Fibroblast of skin of scalp (primary cell): ENCODE measurements at regions not wholly inside any gene's neighbourhood (a gene's known extent, or its start where the extent isn't known, plus 50 kb on each side); places are given as distances from the start of the nearest gene placed in this dataset.
"Not testable (repeated sequence)": the region's sequence is repeated elsewhere in the genome, so short reads cannot be mapped to it uniquely, and the experiment has no call there.

Experiments
- DNase-seq: peaks from one replicate; pipeline ENCODE4 v3.0.0-alpha.2; 2013

DNA sequence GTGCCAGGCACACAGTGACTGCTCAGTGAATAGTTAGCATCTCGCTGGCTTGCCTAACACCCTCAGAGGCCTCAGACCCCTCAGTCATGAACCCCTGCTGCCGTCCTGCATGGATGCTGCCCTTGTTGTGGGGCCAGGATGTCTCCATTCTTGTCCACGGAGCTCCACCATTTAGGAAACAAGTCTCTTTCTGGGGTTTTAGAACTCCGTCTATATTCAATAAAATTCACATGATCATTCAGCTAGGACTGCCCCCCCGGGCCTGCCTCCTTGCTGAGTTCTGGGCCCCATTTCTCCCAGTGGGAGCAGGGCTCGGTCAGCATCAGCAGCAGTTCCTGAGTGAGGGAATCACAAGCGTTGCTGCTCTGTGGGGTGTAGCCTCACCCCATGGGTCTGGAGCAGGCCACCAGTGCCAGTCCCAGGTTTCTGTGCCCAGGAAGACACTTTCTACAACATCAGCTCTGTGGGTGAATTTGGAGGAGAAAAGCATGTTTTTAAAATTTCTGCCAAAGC is 134.1 kb downstream of the RHOU start:
- DNase-seq: no peak

DNA sequence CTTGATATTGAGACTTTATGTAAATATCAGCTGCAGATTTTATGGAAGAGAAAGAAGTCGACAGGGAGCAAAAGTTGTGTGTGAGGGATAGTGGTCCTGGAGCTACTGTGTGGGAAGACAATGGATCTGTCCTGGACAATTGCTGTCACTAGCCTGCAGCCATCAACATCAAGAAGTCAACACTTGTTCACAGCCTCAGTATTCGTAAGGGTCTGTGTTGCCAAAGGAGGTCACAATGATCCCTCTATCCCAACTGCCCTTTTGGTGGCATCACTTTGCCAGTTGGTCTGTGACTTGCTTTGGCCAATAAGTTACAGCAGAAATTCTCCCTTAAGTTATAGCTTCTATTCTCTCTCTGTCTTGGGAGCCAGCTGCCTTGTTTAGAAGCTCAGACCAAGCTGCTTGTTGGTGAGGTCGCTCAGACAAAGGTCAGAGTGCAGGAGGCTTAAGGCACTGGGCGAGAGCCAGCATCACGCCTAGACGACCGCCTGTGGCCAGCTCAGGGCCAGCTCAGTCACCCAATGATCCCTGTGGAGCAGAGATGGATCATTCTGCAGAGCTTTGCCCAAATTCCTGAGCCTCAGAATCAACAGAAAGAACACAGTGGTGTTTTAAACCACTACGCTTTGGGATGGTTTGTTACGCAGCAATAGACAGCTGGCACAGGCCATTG is 134.9 kb downstream of the RHOU start:
- DNase-seq: no peak

DNA sequence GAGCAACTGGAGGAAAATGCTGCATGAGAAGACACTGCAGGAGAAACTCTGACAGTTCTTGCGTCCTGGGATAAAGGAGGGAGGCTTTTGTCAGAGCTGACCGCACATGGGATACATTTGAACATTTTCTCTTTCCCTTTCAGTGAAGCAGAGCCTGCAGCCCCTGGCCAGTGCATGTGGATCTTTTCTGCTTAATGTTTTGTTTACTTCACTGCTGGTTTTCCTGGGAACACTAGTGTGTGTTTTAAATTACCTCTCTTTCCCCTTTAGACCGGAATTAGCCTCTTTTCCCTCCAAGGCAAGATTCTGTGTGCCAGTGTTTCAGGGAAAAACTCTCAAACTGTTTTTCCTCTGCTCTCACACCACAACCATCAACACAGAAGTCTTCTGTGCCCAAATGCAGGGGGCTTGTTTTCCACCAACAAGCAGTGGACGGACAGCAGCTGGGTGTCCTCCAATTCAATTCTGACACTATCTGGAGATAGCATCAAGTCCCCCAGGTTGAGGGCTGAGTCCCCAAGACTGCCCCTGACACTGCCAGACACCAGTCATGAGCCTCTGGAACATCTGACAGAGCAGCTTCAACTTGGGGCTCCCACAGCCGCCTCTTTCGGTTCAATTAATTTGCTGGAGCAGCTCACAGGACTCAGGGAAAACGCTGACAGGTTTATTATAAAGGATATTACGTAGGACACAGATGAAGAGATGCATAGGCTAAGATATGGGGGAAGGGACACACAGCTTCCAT is 136.2 kb downstream of the RHOU start:
- DNase-seq: no peak

DNA sequence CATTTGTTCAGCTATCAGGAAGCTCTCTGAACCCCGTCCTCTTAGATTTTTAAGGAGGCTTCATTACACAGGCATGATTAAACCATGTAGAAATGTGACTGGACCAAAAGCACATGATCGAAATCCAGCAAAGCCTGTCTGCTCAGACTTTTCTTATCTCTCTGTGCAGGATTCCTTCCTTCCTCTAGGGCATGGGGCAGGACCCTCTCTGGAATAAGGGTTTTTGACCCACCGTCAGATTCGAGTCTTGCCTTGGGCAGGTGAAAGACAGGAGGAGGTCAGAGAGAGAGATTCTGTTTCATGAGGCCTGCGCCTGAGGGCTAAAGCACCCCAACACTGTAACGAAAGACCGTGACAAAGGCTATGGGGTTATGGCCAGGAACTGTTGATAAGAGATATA is 136.8 kb downstream of the RHOU start:
- DNase-seq: no peak

DNA sequence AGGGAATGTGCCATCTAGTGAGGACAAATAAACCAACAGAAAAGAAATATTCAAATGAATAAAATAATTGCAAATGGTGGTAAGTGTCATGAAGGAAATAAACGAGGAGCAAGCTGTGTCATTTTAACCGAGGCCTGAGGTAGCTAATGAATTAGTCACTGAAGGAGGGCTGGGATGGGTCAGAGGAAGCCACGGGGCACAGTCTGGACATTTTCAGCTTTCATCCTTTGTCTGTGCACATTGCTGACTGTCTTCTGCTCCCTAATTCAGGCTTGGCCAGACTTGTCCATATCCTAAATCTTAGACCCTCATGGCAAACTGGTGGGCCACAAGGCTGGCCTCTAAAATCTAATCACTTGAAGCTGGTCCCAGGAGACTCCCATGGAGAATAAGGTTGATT is 138.4 kb downstream of the RHOU start:
- no peak for DNase-seq

DNA sequence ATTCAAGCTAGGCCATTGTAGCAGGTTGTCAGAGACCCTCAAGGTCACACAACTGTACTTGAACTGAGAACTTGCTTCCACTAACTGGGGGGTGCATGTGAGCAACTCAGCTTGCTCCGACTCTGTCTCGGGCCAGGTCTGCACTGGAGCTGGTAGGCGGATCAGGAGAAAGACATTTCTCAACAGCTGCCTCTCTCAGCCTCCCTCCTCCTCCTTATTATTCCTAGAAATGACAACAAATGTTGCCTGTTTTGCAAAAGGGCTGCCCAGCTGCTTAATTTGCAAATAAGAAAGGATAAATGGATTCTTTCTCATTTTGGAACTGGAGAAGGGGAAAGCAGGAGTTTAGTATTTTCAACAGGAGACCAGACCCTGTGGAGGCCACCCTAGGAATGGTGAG is 140.5 kb downstream of the RHOU start:
- no peak for DNase-seq

DNA sequence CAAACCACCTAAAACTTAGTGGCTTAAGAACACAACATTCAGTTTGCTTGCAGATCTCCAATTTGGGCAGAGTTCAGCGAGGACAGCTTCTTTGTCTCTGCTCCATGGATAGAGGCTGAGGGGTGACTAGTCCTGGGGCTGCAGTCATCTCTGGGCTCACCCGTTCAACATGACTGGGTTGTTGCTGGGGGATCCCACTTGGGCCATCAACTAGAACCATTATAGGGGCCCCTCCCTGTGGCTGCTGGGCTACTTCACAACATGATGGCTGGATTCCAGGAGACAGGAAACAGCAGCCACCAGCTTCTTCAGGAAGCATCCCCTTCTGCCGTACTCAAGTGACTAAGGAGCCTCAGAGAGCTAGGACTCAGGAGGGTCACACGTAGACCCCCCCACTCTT is 140.9 kb downstream of the RHOU start:
- DNase-seq: no peak

DNA sequence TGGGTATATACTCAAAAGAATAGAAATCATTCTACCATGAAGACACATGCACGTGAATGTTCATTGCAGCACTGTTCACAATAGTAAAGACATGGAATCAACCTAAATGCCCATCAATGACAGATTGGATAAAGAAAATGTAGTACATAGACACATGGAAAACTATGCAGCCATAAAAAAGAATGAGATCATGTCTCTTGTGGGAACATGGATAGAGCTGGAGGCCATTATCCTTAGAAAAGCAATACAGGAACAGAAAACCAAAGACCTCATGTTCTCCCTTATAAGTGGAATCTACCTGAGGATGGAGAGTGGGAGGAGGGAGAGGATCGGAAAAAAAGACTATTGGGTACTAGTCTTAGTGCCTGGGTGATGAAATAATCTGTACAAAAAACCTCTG is 143.9 kb downstream of the RHOU start:
- no peak for DNase-seq

DNA sequence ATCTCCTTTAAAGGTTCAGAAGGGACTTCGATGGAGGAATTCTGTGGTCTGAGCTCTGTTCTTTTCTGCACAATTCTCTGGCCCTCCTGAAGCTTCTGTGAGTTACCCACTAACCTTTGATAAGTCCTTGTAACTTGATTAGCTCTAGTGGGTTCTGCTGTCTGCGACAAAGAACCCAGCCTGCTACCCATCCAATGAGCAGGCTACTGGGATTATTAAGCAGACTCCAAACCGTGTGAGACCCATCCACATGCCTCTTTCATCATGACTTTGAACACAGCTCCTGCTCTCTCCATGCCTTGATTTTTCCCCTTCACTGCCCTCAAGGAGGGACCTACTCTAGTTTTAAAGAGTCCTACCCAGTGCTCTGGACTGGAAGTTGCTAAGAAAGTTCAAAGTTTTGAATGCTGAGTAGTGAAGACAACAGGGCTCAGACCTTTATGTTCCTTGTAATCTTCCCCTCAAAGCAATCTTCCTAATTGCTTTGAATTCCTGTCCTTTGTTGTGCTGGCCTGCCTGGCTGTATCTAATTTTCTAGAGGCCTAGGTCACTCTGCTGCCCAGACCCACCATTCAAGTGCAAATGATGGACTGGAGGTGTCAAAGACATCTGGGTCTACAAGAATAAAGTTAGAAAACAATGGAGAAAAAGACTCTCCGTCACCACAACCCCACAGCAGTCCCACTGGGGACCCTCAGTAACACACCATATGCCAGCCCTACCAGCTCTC is 146.9 kb downstream of the RHOU start:
- no peak for DNase-seq

DNA sequence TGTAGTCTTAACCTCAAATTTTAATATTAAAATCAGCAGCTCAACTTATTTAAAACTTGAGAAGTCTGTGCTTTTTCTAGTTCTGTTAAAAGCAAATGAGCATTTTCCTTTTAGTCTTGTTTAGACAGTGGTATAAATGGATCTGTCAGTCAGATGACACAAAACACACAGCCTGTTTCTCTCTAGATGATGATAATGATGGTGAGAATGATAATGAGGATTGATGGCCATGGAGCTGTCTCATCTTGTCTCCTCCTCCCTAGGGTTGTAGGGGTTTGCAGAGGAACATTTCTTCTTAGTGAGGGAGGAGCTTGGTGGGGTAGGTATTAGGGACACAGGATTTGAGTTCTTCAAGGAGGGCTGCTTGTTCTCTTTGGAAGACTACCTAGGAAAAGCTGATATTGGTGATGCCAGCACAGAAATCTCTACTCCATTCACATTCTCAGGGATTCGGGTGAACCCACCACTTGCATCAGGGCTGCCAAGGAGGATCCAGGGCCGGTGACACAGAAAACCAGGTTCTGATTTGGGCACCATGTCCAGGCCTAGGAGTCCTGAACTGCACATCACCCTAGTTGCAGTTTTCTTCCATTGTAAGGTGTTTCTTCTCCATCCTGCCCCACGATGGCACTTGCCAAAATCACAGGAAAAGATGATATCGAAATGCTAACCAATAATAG is 147.6 kb downstream of the RHOU start:
- DNase-seq: no peak

DNA sequence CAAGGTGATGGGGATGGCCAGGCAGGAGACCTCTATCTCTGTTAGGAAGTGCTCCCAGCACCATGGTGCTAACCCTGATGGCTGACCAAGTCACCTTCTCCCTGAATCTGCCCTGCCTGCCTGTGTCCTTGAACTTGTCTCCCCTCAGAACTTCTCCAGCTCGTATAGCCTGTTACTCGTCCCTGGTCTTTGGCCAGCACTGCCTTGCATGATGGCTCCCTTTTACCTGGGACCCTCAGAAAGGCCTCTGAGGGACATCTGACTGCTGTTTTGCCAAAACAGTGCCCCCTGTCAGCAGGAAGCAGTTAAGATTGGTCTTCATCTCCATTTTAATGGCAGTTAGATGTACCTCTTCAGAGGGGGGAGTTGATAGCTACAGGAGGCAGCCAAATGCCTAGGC is 148.3 kb downstream of the RHOU start:
- DNase-seq: no peak

DNA sequence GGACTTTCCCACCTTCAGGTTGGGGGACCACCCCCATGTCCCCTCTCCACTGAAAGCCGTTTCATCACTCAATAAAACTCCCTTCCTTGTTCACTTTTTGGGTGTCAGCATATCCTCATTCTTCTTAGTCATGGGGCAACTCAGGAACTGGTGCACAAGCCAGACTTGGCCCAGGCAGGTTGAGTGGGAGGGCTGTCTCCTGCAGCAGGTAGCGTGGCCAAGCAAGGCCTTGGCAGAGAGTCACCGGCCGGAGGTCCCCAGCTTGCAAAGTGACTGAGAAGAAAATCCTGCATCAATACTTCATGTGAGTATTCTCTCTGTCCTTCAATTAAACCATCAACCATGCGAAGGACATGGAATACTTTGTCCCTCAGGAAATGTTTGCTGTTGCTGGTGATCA is 148.9 kb downstream of the RHOU start:
- no peak for DNase-seq

DNA sequence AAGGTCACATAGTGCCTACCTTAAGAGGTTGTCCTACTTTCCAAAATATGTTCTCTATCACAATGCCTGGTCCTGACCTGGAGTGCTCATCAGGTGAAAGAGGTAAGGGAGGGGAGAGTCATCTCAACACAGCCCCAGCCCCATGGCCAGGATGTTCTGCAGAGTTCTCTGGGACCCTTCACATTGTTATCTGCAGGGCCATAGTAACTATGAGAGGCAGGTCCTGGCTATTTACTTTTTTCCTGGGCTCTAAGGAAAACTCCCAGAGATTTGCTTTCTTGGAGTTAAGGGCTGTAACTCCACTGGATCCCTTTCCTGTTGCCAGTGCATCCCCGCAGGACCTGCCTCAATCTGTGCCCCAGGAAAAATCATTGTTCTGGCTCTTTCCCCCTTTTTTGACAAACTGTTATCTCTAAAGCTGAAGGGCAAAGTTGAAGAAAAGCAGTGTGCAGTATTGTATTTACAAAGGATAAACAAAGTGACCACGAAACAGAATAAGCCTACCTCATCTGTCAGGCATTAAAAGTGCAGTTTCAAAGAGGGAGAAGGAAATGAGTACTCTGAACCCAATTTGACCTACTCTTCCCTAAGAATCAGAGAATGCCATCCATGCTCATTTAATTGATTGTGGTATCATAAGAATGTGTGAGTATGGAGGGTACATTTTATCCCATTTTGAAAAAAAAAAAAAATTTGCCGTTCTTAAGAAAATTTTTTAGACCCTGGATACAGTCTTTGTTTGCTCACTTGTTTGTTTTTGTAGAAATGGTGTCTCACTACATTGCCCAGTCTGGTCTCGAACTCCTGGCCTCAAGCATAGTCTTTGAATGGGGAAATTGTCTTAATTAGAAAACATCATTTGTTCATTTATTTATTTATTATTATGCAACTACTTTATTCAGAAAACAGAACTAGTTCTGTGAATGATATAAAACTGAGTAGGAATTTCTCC is 149.6 kb downstream of the RHOU start:
- no peak for DNase-seq

DNA sequence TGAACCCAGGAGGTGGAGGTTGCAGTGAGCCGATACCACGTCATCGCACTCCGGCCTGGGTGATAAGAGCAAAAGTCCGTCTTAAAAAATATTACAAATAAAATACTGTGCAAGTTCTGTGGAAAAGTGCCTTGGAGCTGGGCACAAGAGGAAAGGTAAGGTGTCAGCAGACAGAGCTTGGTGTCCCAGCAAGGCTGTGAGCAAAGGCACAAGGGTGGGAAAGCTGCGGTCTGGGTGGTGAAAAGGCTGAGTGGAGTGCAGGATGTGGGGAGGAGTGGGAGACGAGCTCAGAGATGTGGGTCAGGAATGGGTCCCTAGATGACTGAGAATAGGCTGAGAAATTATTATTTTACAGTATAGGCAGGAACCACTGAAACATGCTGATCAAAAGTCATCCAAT is 150.6 kb downstream of the RHOU start:
- no peak for DNase-seq

DNA sequence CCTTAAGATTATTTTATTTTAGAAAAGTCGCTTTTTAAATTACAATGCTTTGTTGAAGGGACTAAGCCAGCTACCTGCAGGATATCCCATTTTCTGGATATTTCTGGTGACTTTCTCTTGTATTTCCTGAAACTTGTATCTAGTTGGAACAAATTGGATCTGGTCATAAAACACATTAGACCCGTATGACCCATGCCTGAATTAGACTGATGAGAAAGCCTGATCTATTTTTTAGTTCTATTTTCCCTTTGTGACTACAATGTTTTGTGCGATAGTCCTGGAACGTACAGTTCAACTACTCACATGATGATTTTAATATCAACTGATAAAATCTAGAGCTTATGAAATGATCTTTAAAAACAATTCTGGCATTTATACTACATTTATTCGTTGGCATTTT is 151.8 kb downstream of the RHOU start:
- no peak for DNase-seq

DNA sequence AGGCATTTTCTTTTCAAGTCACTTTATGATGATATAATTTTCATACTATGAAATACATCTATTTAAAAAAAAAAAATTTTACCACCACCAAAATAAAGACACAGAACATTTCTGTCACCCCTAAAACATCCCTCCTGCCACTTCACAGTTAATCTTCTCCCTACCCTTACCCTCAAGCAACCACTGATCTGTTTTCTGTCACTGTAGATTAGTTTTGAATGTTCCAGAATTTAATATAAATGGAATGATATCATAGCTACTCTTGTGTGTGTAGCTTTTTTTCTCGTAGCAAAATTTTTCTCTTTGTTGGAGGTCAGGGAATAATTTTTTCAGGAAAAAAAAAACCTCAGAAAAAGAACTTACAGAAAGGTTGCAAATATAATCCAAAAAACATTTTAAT is 152.7 kb downstream of the RHOU start:
- no peak for DNase-seq

DNA sequence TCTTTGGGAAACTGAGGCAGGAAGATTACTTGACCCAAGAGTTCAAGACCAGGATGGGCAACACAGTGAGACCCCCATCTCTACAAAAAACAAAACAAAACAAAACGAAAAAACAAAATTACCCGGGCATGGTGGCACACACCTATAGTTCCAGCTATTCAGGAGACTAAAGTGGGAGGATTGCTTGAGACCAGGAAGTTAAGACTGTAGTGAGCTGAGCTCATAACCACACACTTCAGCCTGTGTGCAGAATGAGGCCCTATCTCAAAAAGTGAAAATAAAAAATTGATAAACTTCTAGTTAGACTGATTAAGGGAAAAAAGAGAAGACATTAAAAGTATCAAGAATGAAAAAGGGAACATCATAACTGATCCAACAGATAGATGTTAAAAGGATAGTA is 154.0 kb downstream of the RHOU start:
- DNase-seq: no peak

DNA sequence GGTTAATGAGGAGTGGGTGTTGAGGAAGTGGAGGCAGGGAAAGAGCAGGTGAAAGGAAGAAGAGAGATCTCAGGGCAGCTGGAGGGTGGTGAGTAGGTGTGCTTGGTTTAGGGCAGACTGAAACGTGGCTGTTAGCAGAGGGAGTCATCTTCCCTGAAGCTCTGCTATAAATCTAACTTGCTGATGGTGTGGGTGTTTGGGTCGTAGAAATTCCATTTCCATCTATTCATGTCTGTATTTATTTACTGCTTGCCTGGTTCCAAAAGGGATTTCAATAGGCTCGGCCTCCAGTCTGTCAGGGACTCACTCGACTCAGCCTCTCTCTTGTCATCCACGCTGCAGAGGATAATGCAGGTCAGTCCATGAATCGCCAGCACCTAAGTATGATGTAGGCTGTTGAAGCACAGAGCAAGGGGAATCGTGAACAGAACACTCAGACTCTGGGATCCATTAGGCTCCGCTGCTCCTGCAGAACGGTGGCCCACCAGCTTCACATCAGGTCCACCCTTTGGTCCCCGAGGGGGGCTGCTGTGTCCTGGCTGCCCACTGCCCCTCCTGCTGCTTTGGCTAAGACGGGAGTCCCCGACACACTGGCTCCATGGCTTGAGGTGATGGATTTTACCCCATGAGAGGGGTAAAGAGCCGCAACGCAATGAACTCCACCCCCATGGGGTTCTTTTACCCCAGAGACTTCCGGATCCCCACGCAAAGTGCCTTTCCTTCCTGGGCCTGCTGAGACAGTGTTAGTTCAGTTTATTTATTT is 156.2 kb downstream of the RHOU start:
- no peak for DNase-seq

DNA sequence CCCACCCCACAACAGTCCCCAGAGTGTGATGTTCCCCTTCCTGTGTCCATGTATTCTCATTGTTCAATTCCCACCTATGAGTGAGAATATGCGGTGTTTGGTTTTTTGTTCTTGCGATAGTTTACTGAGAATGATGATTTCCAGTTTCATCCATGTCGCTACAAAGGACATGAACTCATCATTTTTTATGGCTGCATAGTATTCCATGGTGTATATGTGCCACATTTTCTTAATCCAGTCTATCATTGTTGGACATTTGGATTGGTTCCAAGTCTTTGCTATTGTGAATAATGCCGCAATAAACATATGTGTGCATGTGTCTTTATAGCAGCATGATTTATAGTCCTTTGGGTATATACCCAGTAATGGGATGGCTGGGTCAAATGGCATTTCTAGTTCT is 156.9 kb downstream of the RHOU start:
- DNase-seq: not testable (repeated sequence)

DNA sequence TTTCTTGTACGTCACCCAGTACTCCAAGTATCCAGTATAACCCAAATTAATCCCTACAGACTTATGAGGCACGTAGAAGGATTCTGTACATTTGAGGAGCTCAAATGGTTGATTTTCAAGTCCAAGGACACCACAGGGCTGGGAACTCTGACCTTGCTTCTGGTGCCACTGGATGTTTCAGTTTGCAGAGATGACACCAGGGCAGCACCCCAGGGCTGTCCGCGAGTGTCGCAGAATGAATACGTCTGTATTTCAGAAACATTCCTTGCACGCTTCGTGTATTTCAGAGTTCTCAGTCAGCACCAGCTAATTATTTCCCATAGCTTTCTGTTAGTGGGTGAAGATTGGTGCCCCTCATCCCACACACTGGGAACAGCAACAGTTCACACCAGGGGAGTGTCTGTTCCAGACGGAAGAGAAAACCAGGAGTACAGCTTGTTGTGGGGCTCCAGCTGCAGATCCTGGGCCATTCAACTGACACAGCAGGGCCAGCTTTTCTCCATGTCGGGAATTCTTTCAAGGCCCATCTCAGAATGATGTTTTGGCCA is 159.2 kb downstream of the RHOU start:
- DNase-seq: no peak

DNA sequence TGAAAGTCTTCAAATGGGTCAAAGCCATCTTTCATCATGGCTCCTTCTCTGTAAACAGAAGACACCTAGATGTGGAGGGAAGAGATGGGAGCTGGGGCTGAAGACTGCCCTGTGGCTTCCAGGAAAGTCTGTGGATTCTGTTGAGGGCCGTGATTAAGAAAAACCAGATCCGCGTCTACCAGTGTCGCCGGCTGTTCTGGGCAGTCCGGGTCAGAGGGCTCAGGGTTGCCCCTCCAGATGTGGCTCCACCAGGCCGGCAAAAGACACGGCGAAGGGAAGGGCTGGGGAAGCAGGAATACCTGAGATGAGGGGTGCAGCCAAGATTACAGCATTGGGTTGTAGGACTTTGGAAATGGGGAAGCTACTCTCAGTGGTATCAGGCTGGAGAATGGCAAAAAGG is 162.6 kb downstream of the RHOU start:
- no peak for DNase-seq
